Kidney (tissue), 13 donors: ENCODE measurements at regions not wholly inside any gene's neighbourhood (a gene's known extent, or its start where the extent isn't known, plus 50 kb on each side); places are given as distances from the start of the nearest gene placed in this dataset.

ENCODE experiments used
- DNase-seq, 5 donors: peaks; one replicate each; pipeline ENCODE4 v3.0.0-alpha.2; 2013 to 2020
- FAIRE-seq: peaks from 2 replicates; lab custom pipeline; 2012; peaks lifted over from hg19 to GRCh38; lab: Jason Lieb, UNC
- H3K27ac ChIP-seq, 2 donors: one replicate each; pipeline ENCODE4 v1.7.0; 2013; ENCODE audit warnings: low read depth in 2 of 2, low read length in 2 of 2, inconsistent platforms in 1 of 2
- H3K27me3 ChIP-seq: one replicate; pipeline ENCODE4 v1.7.1; 2013; ENCODE audit warnings: low read length, inconsistent platforms; ENCODE audit not compliant: control insufficient read depth, insufficient read depth
- H3K36me3 ChIP-seq, 3 donors: one replicate each; pipeline versions ENCODE4 v1.7.0 to v1.7.1; 2013; ENCODE audit warnings: low read length in 3 of 3, control low read depth in 1 of 3, inconsistent platforms in 1 of 3; ENCODE audit not compliant: insufficient read depth in 3 of 3, control insufficient read depth in 2 of 3
- H3K4me1 ChIP-seq, 3 donors: one replicate each; pipeline versions ENCODE4 v1.7.0 to v1.7.1; 2013; ENCODE audit warnings: low read length in 3 of 3, inconsistent platforms in 1 of 3, low read depth in 1 of 3; ENCODE audit not compliant: control insufficient read depth in 2 of 3, insufficient read depth in 2 of 3
- H3K4me3 ChIP-seq, 3 donors: one replicate each; pipeline versions ENCODE4 v1.7.0 to v1.8.1; 2013; ENCODE audit warnings: low read length in 3 of 3, control low read depth in 1 of 3, inconsistent platforms in 1 of 3
- H3K9ac ChIP-seq, 3 donors: one replicate each; pipeline versions ENCODE4 v1.7.0 to v1.7.1; 2013; ENCODE audit warnings: low read length in 3 of 3, control low read depth in 1 of 3, inconsistent platforms in 1 of 3
- H3K9me3 ChIP-seq, 3 donors: one replicate each; pipeline versions ENCODE4 v1.7.0 to v1.7.1; 2013; ENCODE audit warnings: low read length in 3 of 3, control low read depth in 1 of 3, inconsistent platforms in 1 of 3; ENCODE audit not compliant: control insufficient read depth in 2 of 3, insufficient read depth in 1 of 3
- CTCF ChIP-seq: IDR thresholded peaks from 3 replicates; pipeline ENCODE4 v1.5.1; 2012; ENCODE audit warnings: mild to moderate bottlenecking, moderate library complexity, borderline replicate concordance; ENCODE audit not compliant: insufficient read depth; ENCODE audit errors: extremely low read depth
- intact Hi-C: fragments of 100-400 bp; cut with DNase I; formaldehyde crosslinking; loops from one replicate; pipeline ENCODE4 v1.11.1; 2022
- donor health status: control.
- donor health status: control.
- donor health status: control.
- donor health status: control.
- donor health status: control.
- donor health status: DM: yes; HTN: yes; CAD: no.
- donor health status: Normal renal cell carcinoma (clear cell type).

DNA sequence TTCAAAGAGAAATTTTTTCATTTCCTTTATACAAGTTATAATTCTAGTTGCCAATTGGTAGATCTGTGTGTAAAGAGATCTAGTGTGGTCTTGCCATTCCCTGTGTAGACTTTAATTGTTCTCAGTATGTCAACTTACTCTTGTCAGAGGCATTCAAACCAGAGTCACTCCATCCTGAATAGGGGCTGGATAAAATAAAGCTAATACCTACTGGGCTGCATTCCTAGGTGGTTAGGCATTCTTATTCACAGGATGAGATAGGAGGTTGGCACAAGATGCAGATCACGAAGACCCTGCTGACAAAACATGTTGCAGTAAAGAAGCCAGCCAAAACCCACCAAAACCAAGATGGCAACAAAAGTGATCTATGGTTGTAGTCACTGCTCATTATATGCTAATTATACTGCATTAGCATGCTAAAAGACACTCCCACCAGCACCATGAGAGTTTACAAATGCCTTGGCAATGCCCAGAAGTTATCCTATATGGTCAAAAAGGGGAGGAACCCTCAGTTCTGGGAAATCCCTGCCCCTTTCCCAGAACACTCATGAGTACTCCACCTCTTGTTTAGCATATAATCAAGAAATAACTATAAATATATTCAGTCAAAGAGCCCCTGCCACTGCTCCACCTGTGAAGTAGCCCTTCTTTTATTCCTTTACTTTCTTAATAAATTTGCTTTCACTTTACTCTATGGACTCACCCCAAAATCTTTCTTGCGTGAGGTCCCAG is 74.0 kb upstream of the ADAMTS5 start:
- DNase-seq (no peak), FAIRE-seq (no peak)
- H3K4me3 ChIP-seq, result no peak overlapping the region
- H3K36me3 ChIP-seq, result no peaks in the 10 kb centered on the region
- H3K27ac ChIP-seq, result no peak overlapping the region
- H3K9me3 ChIP-seq, result no peaks in the 10 kb centered on the region
- H3K4me1 ChIP-seq, result no peaks in the 10 kb centered on the region
- H3K9ac ChIP-seq, result no peak overlapping the region
- H3K27me3 ChIP-seq, result no peaks in the 10 kb centered on the region
- no peak for TF ChIP-seq CTCF
- intact Hi-C loops, result no loop called here

- Histone ChIP-seq H3K9me3 (no peaks in the 10 kb centered on the region), H3K4me3 (no peak overlapping the region), H3K36me3 (no peaks in the 10 kb centered on the region), H3K9ac (no peak overlapping the region), H3K27me3 (no peaks in the 10 kb centered on the region), H3K4me1 (no peaks in the 10 kb centered on the region), H3K27ac (no peak overlapping the region)
- intact Hi-C loops, result no loop called here
- DNase-seq, result peak in 1 of 5 donors; percentile 44
- no peak for TF ChIP-seq CTCF
- FAIRE-seq, result no peak
Observed at GRCh38 chr21:27036736-27037301, 69.9 kb upstream of the ADAMTS5 start.

DNA sequence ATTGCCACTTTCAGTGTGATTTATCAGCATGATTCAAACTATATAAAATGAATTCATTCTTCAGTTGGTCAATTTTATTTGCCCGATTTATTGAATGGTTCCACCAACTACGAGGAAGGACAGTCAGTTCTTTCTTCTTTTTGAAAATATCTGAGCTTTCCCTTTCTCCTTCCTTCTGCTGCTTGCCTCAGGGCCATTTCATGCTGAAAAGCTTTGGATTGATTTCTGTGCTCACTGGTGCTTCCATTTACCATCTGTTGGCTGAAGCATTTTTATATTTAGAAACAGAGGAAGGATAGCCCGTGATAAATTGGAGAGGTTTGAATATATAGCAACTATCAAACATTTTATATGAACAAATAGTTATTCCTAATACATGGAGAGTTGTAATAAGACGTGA is 68.9 kb upstream of the ADAMTS5 start:
- Histone ChIP-seq H3K4me3 (no peak overlapping the region), H3K27me3 (no peaks in the 10 kb centered on the region), H3K27ac (no peak overlapping the region), H3K9ac (no peak overlapping the region), H3K36me3 (no peaks in the 10 kb centered on the region), H3K9me3 (no peaks in the 10 kb centered on the region), H3K4me1 (no peaks in the 10 kb centered on the region)
- intact Hi-C loops, result no loop called here
- no peak for TF ChIP-seq CTCF
- FAIRE-seq (no peak), DNase-seq (no peak)
